ENCODE measurements at regions not wholly inside any gene's neighbourhood (a gene's known extent, or its start where the extent isn't known, plus 50 kb on each side); places are given as distances from the start of the nearest gene placed in this dataset.

DNA sequence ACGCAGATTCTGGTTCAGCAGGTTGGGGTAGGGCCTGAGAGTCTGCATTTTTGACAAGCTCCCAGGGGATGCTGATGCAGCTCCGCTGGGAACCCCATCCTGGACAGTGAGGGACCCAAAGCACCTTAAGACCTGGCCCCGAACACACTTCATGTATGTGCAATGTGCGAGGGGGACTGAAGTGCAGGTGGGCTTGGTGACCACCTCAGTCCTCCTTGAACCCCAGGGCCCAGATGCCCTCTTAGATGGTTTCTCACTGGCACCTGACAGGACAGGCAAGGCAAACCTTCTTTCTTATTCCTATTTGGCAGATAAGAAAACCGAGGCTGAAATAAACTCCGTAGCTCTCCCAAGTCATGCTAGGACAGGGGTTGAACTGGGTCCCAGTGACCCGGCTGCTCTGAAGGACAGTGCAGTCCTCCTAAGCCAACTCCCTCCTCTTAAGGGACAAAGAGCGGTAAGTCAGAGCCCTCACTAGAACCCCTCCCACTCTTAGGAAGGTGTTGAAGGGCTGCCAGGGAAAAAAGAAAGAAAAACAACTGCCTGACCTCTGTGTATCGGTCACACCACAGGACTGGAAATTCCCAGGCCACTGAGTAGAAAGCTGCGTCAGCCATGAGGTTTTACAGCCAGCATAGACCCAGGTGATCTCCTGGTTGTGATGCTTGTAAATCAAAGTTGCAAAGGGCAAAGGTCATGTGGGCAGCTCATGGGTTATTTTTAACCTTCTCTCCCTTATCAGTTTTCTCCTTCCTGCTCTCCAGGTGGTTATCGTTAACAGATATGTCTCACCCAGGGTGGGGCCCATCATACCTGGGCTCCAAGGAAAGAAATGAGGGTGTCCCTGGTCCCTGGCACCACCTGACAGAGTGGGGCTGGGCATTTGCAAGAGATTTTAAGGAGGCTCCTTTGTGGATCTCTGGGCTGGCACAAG, 90.9 kb upstream of the SMNDC1 start:
- Mint-ChIP-seq H3K4me3 (no peak overlapping the region), H3K36me3 (ENCODE audit: low read depth) (peaks cover 2% of the 10 kb centered on the region), H3K27me3 (peaks cover 12% of the 10 kb centered on the region), H3K27ac (no peak overlapping the region), H3K4me1 (peaks cover 10% of the 10 kb centered on the region)
- DNase-seq (peak in 1 of 3 donors; percentile 16), ATAC-seq (peak; percentile 90)
- no peaks in the 10 kb centered on the region for H3K9me3 ChIP-seq (ENCODE audit: control insufficient read depth, low read length, poor library complexity, severe bottlenecking)

DNA sequence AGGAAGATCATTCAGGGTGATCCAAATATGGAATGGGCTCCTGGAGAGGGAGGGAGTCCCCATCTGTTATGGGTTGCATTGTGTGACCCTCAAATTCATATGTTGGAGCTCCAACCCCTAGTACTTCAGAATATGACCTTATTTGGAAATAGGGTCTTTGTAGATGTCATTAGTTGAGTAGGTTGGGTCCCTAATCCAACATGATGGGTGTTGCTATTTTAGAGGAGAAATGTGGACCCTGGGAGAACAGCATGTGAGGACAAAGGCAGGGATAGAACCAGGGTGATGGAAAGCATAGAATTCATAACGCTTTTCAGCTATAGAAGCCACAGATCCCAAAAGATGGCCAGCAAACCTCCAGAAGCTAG, 91.5 kb upstream of the SMNDC1 start:
- H3K4me3 Mint-ChIP-seq, result no peak overlapping the region
- H3K27ac Mint-ChIP-seq, result no peak overlapping the region

DNA sequence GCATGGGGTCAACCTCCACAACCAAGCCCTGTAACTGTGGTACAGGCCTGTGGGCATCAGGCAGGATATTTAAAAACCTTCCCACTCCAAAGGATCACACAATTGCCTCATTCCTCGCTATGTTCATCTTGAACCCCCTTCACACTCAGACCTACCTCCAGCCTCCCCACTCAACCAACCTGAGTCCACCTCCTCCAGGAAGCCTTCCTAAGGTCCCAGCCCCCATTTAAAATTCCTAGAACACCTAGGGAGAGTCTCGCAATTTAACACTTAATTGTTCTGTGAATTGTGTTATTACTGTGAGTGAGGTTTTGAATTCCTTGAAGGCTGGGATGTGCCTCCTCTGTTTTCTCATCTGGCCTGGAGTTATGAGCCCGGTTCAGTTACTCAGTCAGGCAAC, 93.1 kb upstream of the SMNDC1 start:
- H3K27ac Mint-ChIP-seq, result peak overlapping the region; percentile 10
- peaks cover 12% of the 10 kb centered on the region for H3K27me3 Mint-ChIP-seq
- no peak for DNase-seq
- no peak for ATAC-seq
- H3K4me3 Mint-ChIP-seq, result no peak overlapping the region
- peaks cover 10% of the 10 kb centered on the region for H3K4me1 Mint-ChIP-seq
- H3K9me3 ChIP-seq (ENCODE audit: control insufficient read depth, low read length, poor library complexity, severe bottlenecking), result no peaks in the 10 kb centered on the region
- H3K36me3 Mint-ChIP-seq (ENCODE audit: low read depth), result no peaks in the 10 kb centered on the region

More for the DNA sequence above, 91.5 kb upstream of the SMNDC1 start:
- Mint-ChIP-seq H3K27me3 (peaks cover 12% of the 10 kb centered on the region), H3K36me3 (ENCODE audit: low read depth) (peaks cover under 1% of the 10 kb centered on the region), H3K4me1 (peaks cover 10% of the 10 kb centered on the region)
- DNase-seq (no peak), ATAC-seq (no peak)
- no peaks in the 10 kb centered on the region for H3K9me3 ChIP-seq (ENCODE audit: control insufficient read depth, low read length, poor library complexity, severe bottlenecking)

DNA sequence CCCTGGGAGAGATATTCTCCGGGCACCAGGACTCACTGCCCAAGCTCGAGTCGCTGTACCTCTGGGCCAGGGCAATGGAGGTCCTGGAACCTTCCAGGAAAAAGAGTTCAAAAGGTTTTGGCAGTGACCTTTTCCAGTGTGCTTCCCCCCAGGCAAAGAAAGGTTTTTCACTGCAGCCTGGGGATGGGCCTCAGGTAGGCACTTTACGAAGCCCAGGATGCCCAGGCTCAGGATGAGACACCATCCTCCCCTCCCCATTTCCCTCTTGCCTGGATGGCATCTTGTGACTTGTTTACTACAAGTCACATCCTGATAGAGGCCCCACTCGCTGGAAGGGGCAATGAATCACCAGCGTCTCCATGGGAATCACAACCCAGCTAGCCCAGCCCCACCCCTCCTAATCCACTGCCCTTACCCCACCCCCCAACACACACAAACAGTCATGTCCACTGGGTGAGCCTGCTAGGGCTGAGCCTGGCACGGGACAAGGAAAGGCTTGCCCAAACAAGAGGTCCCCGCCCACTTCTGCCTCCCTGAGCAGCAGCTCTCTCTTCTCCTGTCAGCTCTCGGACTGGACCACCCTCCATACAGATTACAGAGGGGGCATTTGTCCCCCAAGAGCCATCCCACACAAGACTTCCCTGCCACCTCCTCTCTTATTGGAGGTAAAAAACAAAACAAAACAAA, 93.8 kb upstream of the SMNDC1 start:
- Mint-ChIP-seq H3K27me3 (peaks cover 6% of the 10 kb centered on the region), H3K27ac (peak overlapping the region; percentile 10), H3K4me3 (no peak overlapping the region), H3K36me3 (ENCODE audit: low read depth) (no peaks in the 10 kb centered on the region), H3K4me1 (peaks cover 7% of the 10 kb centered on the region)
- no peak for DNase-seq
- ATAC-seq, result no peak
- H3K9me3 ChIP-seq (ENCODE audit: control insufficient read depth, low read length, poor library complexity, severe bottlenecking), result no peaks in the 10 kb centered on the region

DNA sequence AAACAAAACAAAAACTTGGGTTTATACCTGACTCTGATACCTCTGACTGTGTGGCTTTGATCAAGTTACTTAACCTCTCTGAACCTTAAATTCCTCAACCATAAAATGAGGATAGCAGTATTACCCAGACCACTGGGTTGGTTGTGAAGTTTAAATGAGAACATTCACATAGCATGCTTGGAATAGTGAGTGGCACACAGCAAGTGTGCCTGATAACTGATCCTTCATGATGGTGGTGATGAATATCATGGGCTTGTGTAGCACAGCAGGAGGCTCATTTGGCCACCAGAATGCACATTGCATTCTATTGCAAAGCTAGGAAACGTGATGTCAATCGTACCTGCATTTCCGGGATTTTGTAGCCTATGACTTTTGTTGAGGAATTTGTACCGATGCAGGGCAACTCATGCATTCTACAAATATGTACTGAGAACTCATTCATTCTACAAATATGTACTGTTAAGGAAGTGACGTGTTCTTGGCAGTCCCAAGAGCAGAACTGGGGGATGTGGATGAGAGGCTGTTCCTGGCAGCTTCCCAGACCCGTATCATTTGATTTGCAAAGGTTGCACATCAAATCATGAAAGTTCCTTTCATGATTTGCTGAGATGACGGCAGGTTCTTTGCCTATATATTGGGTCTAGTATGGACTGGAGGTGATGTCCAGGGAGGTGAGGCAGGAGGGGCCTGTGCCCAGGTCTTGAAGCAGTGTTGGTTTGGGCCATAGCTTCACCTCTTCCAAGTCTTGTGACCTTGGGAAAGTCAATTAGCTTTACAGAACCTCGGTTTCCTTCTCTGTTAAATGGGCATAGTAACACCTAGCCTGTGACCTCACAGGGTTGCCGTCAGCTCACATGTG, 94.6 kb upstream of the SMNDC1 start:
- H3K9me3 ChIP-seq (ENCODE audit: control insufficient read depth, low read length, poor library complexity, severe bottlenecking), result no peaks in the 10 kb centered on the region
- Mint-ChIP-seq H3K4me1 (peaks cover 5% of the 10 kb centered on the region), H3K4me3 (no peak overlapping the region), H3K36me3 (ENCODE audit: low read depth) (no peaks in the 10 kb centered on the region), H3K27ac (peak overlapping the region; percentile 10), H3K27me3 (no peaks in the 10 kb centered on the region)
- ATAC-seq, result no peak
- DNase-seq, result no peak

DNA sequence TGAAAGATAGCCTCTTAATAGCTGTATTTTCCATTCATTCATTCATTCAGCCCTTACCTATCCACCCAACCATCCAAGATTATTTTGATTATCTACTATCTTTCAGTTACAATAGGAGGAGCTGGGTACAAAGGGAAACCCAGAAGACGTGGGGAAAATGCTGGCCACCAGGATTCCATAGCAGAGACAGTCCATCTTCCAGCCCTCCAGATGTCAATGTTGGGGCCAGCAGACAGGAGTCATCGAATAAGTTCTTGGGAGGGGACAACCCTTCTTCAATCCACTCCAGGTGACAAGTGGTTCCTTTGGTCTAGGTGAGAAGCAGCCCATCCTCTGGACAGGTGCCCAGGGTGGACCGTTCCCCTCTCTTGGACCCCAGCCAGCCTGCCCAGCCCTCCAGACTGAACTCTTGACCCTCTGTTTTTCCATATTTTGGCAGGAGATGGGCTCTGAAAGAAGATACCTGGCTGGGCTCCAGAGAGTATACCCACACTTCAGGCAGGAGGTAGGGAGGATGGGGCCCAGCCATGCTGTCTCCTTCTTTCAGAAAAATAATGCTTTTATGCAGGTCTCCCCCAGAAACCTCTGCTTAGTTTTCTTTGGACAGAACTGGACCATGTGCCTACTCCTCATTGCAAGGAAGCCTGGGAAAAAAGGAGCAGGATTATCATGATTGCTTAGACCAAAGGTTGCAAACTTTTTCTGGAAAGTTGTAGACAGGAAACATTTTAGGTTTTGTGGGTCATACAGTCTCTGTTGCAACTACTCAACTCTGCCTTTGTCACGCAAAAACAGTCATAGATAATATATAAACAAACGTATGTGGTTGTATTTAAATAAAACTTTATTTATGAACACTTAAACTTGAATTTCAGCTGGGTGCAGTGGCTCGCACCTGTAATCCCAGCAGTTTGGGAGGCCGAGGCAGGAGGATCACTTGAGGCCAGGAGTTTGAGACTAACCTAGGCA, 95.5 kb upstream of the SMNDC1 start:
- H3K4me3 Mint-ChIP-seq, result no peak overlapping the region
- no peaks in the 10 kb centered on the region for H3K27me3 Mint-ChIP-seq
- no peak overlapping the region for H3K27ac Mint-ChIP-seq
- H3K4me1 Mint-ChIP-seq, result peaks cover 5% of the 10 kb centered on the region
- ATAC-seq, result no peak
- H3K9me3 ChIP-seq (ENCODE audit: control insufficient read depth, low read length, poor library complexity, severe bottlenecking), result no peaks in the 10 kb centered on the region
- no peak for DNase-seq
- H3K36me3 Mint-ChIP-seq (ENCODE audit: low read depth), result no peaks in the 10 kb centered on the region

DNA sequence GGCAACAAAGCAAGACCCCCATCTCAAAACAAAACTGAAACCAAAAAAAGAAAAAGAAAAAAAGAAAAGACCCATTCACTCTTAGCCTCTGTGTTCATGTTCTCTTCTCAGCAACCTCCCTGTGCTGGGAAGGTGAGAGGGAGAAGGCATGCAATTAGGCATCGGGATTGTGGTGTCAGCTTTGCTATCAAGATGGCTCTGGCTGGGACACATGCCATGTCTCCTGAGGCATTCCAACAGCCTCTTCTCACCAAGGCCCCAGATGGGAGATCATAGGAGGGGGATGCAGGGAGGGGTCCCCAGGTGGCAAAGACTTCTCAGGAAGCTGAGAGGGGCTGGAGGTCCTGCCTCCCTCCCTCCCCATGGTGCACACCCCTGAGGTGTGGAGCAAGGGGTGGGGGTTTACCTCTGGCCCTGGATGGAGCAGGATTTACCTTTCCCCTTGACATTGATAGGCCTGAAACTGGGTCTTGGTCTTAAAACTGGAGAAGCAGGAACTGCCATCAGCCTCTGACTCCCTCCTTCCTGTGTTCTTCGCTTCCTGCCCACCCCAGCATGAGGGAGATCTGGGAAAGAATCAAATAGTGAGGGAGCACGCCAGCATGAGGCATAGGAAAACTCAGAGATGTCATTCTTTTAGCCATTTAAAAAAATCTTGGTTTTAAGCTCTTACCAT, 96.2 kb upstream of the DUSP5 start:
- Mint-ChIP-seq H3K27me3 (peaks cover 5% of the 10 kb centered on the region), H3K4me3 (no peak overlapping the region), H3K27ac (no peak overlapping the region), H3K36me3 (ENCODE audit: low read depth) (no peaks in the 10 kb centered on the region), H3K4me1 (no peaks in the 10 kb centered on the region)
- DNase-seq (no peak), ATAC-seq (no peak)
- H3K9me3 ChIP-seq (ENCODE audit: control insufficient read depth, low read length, poor library complexity, severe bottlenecking), result no peaks in the 10 kb centered on the region

DNA sequence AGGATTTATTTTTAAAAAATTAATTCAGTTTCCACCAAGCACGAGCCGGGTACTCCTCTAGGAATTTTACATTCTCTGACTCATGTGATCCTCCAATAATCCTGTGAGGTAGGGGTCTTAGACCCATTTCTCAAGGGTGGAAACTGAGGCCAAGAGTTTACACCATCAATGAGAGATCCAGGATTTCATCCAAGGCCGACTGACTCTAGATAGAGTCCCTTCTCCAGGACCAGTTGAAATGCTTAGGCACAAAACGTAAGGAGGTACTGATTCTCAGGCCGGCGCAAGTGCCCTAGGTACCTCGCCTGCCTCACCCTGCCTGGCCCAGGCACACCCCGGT, 95.7 kb upstream of the DUSP5 start:
- no peak overlapping the region for H3K27ac Mint-ChIP-seq
- no peaks in the 10 kb centered on the region for H3K9me3 ChIP-seq (ENCODE audit: control insufficient read depth, low read length, poor library complexity, severe bottlenecking)
- DNase-seq (no peak), ATAC-seq (no peak)
- H3K4me1 Mint-ChIP-seq, result peaks cover 2% of the 10 kb centered on the region
- no peaks in the 10 kb centered on the region for H3K36me3 Mint-ChIP-seq (ENCODE audit: low read depth)
- H3K27me3 Mint-ChIP-seq, result peaks cover 5% of the 10 kb centered on the region
- H3K4me3 Mint-ChIP-seq, result no peak overlapping the region

DNA sequence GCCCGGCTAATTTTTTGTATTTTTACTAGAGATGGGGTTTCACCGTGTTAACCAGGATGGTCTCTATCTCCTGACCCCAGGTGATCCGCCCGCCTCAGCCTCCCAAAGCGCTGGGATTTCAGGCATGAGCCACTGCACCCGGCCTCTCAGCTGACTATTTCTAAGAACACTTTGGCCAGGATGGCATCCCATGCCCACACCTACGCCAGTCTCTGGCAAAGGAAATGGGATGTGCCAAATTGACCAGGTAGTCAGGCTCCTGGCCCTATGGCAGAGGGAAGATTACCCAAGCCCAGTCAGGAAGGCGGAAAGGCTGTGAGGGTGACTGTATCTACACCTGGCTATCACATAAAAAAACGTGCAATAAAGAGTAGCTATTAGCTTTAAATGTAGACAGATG, 94.1 kb upstream of the DUSP5 start:
- no peak for ATAC-seq
- Mint-ChIP-seq H3K27me3 (peaks cover 5% of the 10 kb centered on the region), H3K4me1 (peaks cover 2% of the 10 kb centered on the region), H3K36me3 (ENCODE audit: low read depth) (no peaks in the 10 kb centered on the region), H3K27ac (no peak overlapping the region), H3K4me3 (no peak overlapping the region)
- DNase-seq, result no peak
- no peaks in the 10 kb centered on the region for H3K9me3 ChIP-seq (ENCODE audit: control insufficient read depth, low read length, poor library complexity, severe bottlenecking)

DNA sequence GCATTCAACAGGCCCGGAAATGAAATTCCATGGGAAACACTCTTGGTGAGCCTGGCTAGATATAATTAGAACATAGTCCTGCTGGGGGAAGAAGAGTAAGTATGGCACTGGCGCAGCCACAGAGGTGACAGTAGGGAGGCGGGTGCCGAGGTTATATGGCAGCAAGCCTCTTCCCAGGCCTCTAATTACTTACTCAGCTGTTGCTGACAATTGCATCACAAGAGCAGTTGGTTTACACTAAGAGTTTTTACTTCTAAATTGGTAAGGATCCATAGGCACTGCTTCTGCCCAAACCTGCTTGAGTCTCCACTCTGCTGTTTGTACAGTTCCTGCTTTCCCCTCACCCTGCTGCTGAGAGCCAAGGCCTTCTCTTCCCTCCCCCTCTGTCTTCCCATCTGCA, 93.3 kb upstream of the DUSP5 start:
- Mint-ChIP-seq H3K27ac (no peak overlapping the region), H3K4me1 (peaks cover 2% of the 10 kb centered on the region), H3K4me3 (no peak overlapping the region), H3K36me3 (ENCODE audit: low read depth) (no peaks in the 10 kb centered on the region), H3K27me3 (peaks cover 5% of the 10 kb centered on the region)
- no peaks in the 10 kb centered on the region for H3K9me3 ChIP-seq (ENCODE audit: control insufficient read depth, low read length, poor library complexity, severe bottlenecking)
- ATAC-seq, result no peak
- DNase-seq, result no peak

DNA sequence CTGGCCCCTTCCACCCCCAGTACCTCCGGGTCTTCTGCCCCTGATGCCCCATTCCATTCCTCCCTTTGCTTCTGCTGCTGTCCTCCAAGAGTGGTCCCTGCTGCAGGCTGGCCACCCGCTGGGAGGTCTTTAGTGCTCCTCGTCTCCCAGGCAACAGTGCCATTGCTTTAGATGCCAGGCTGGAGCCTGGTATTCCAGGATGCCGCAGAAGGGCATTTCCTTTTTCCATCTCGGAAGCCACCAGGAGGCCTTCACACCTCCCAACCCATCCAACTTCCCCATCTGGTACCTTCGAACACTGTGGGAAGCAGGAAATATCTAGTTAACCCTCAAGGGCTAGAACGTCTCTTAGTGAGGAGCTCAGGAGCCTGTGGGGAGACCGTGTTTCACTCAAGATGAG, 92.9 kb upstream of the DUSP5 start:
- Mint-ChIP-seq H3K27ac (peak overlapping the region; percentile 10), H3K4me3 (no peak overlapping the region), H3K27me3 (peaks cover 5% of the 10 kb centered on the region), H3K36me3 (ENCODE audit: low read depth) (no peaks in the 10 kb centered on the region), H3K4me1 (peaks cover 2% of the 10 kb centered on the region)
- no peaks in the 10 kb centered on the region for H3K9me3 ChIP-seq (ENCODE audit: control insufficient read depth, low read length, poor library complexity, severe bottlenecking)
- no peak for ATAC-seq
- no peak for DNase-seq

DNA sequence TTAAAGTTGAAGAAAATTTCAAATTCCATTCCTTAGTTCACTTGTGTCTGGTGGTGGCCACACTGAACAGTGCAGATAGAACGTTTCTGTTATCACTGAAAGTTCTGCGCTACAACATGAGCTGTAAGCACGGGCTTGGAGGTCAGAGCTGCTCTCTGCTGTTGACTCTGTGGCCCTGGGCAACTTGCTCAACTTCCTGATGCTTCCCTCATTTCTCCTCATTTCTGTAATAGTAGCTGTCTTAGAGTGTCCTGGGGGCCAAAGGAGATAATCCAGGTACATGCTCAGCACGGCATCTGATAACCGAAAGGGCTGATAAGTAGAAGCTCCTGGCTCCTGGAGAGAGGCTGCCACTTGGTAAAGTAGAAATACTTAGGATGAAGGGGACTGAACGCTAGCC, 92.3 kb upstream of the DUSP5 start:
- DNase-seq, result no peak

More for the DNA sequence above, 92.3 kb upstream of the DUSP5 start:
- H3K27ac Mint-ChIP-seq, result peak overlapping the region; percentile 10
- no peaks in the 10 kb centered on the region for H3K36me3 Mint-ChIP-seq (ENCODE audit: low read depth)
- ATAC-seq, result no peak
- H3K9me3 ChIP-seq (ENCODE audit: control insufficient read depth, low read length, poor library complexity, severe bottlenecking), result no peaks in the 10 kb centered on the region
- no peak overlapping the region for H3K4me3 Mint-ChIP-seq
- peaks cover 4% of the 10 kb centered on the region for H3K4me1 Mint-ChIP-seq
- H3K27me3 Mint-ChIP-seq, result peaks cover 5% of the 10 kb centered on the region
